ENCODE measurements at regions not wholly inside any gene's neighbourhood (a gene's known extent, or its start where the extent isn't known, plus 50 kb on each side); places are given as distances from the start of the nearest gene placed in this dataset.

DNA sequence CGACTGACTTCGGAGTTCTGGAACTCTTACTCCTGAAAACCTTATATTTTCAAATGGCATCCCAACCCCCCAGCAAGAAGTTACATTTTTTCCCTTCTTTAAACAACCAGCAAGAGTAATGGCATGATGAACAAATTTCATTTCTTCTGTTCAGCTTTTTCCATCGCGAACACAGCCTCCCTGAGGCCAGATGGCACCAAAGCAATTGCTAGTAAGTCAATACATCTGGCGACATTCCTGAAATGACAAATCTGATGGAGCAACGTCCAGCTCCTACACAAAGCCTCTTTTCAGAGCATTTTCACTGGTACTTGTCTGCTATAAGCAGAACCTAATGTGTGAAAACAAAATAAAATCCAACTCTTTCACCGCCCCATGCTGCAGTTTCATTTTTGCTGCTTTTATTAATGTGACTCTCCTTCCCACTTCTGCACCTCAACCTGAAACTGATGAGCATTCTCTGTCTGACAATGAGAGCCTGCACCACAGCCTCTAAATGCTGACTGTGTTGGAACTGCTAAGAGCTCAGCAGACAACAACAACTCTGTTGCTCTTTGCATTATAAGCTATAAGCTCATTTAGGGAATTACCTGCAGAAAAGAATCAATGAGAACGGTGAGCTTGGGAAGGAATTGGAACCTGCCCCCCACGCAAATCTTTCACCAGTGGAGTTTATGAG, 229.8 kb downstream of the FGFR2 start:
- intact Hi-C loops (cut with micrococcal nuclease), result no loop called here
- H3K9me2 ChIP-seq (ENCODE audit: insufficient read depth), result no peaks in the 10 kb centered on the region
- TF ChIP-seq CBX3 (IDR thresholded peaks at IDR 0.05; ENCODE audit: low read depth) (no peak), EZH2 (IDR thresholded peaks at IDR 0.05) (no peak), SRF (IDR thresholded peaks at IDR 0.05; ENCODE audit: low read depth) (no peak), YY1 (IDR thresholded peaks at IDR 0.05; ENCODE audit: extremely low read depth, insufficient replicate concordance, low read depth, low read length) (no peak), JUND (IDR thresholded peaks at IDR 0.05) (no peak), FOSL1 (IDR thresholded peaks at IDR 0.05; ENCODE audit: low read depth) (no peak), CEBPB (IDR thresholded peaks at IDR 0.05; ENCODE audit: low read depth) (no peak), ZFX (IDR thresholded peaks at IDR 0.05) (no peak), POLR2A (IDR thresholded peaks at IDR 0.05; ENCODE audit: borderline replicate concordance, extremely low read depth, insufficient read depth, insufficient read length) (no peak)
- TF ChIP-seq, protein P1, sequence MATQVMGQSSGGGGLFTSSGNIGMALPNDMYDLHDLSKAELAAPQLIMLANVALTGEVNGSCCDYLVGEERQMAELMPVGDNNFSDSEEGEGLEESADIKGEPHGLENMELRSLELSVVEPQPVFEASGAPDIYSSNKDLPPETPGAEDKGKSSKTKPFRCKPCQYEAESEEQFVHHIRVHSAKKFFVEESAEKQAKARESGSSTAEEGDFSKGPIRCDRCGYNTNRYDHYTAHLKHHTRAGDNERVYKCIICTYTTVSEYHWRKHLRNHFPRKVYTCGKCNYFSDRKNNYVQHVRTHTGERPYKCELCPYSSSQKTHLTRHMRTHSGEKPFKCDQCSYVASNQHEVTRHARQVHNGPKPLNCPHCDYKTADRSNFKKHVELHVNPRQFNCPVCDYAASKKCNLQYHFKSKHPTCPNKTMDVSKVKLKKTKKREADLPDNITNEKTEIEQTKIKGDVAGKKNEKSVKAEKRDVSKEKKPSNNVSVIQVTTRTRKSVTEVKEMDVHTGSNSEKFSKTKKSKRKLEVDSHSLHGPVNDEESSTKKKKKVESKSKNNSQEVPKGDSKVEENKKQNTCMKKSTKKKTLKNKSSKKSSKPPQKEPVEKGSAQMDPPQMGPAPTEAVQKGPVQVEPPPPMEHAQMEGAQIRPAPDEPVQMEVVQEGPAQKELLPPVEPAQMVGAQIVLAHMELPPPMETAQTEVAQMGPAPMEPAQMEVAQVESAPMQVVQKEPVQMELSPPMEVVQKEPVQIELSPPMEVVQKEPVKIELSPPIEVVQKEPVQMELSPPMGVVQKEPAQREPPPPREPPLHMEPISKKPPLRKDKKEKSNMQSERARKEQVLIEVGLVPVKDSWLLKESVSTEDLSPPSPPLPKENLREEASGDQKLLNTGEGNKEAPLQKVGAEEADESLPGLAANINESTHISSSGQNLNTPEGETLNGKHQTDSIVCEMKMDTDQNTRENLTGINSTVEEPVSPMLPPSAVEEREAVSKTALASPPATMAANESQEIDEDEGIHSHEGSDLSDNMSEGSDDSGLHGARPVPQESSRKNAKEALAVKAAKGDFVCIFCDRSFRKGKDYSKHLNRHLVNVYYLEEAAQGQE (IDR thresholded peaks at IDR 0.05; ENCODE audit: low read depth), result no peak
- TF ChIP-seq, protein P2, sequence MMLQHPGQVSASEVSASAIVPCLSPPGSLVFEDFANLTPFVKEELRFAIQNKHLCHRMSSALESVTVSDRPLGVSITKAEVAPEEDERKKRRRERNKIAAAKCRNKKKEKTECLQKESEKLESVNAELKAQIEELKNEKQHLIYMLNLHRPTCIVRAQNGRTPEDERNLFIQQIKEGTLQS (IDR thresholded peaks at IDR 0.05), result no peak
- no peaks in the 10 kb centered on the region for H3K9me3 ChIP-seq (ENCODE audit: control insufficient read depth in 1 of 2, insufficient read depth in 1 of 2, low read depth in 1 of 2, low read length in 2 of 2)
- ChIA-PET RAD21 (ENCODE audit: low non-redundant PET in 1 of 2, low total read pairs in 2 of 2, uncharacterized antibody in 2 of 2, unreplicated experiment in 2 of 2) (no interaction called here), POLR2A (no interaction called here), CTCF (no interaction called here)
- no peak for ATAC-seq
- H2AFZ ChIP-seq (ENCODE audit: low read depth, low read length, poor library complexity, severe bottlenecking), result no peak overlapping the region
- peaks cover 3% of the 10 kb centered on the region for H3K27me3 ChIP-seq (ENCODE audit: insufficient read depth, low read length)
- BruUV-seq (replicated peaks), result no TSS peak
- no peaks in the 10 kb centered on the region for H4K20me1 ChIP-seq (ENCODE audit: insufficient read depth)
- no peak for DNase-seq (ENCODE audit: low read depth, low spot score)
- no peaks in the 10 kb centered on the region for H3K36me3 ChIP-seq (ENCODE audit: control insufficient read depth in 1 of 2, insufficient read depth in 2 of 2, low read length in 2 of 2)
- H3K79me2 ChIP-seq (ENCODE audit: insufficient read depth, low read length), result no peaks in the 10 kb centered on the region
- no peak overlapping the region for H3K4me3 ChIP-seq (replicated peaks in 1 of 2; ENCODE audit: low read depth in 1 of 2, low read length in 2 of 2)
- no peaks in the 10 kb centered on the region for H3K4me1 ChIP-seq (ENCODE audit: control insufficient read depth in 1 of 2, insufficient read depth in 2 of 2, low read length in 2 of 2)
- H3K9ac ChIP-seq (ENCODE audit: low read length), result no peak overlapping the region
- no peak overlapping the region for H3K27ac ChIP-seq (ENCODE audit: low read depth, low read length)
- no peak overlapping the region for H3K4me2 ChIP-seq (ENCODE audit: low read length)
